ENCODE measurements at regions not wholly inside any gene's neighbourhood (a gene's known extent, or its start where the extent isn't known, plus 50 kb on each side); places are given as distances from the start of the nearest gene placed in this dataset.

DNA sequence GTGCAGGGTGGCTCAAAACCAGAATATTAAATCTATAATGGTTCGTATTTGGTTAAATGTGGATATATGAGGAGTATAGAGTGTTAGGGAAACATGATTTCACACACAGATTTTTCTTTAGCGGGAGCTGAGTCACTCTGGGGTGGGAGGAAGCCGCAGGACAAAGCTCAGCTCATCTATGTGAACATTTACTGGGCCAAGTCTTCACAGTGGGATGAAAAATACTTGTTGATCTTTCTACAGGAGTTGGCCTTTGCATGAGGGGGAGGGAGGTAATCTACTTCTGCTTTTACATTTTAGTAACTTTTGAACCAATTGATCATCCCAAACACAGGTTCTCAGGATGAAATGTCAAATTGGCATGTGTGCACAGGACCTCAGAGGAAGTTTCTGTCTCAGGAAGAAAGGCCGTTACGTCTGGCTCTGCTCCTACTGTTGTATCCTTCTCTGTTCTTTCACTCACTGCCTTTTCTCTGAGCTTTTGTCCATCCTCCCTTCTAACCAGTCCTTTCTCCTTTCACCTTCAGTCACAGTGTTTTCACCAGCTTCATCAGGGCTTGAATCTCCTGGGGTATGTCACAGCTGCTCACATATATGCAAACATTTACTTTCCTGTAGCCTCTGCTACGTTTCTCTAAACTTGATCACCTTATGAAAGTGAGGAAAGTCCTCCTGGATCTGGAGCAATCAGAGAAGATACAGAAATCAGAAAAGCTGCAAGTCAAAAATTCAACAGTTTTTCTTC, 943.3 kb upstream of the FANCL start:
- TF ChIP-seq POLR2AphosphoS5 (IDR thresholded peaks at IDR 0.05; ENCODE audit: low read depth) (no peak), GABPA (IDR thresholded peaks at IDR 0.05; ENCODE audit: low read depth) (no peak)
- TF ChIP-seq, protein P1, sequence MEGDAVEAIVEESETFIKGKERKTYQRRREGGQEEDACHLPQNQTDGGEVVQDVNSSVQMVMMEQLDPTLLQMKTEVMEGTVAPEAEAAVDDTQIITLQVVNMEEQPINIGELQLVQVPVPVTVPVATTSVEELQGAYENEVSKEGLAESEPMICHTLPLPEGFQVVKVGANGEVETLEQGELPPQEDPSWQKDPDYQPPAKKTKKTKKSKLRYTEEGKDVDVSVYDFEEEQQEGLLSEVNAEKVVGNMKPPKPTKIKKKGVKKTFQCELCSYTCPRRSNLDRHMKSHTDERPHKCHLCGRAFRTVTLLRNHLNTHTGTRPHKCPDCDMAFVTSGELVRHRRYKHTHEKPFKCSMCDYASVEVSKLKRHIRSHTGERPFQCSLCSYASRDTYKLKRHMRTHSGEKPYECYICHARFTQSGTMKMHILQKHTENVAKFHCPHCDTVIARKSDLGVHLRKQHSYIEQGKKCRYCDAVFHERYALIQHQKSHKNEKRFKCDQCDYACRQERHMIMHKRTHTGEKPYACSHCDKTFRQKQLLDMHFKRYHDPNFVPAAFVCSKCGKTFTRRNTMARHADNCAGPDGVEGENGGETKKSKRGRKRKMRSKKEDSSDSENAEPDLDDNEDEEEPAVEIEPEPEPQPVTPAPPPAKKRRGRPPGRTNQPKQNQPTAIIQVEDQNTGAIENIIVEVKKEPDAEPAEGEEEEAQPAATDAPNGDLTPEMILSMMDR (IDR thresholded peaks at IDR 0.05; ENCODE audit: insufficient read depth, low read length), result no peak
- DNase-seq (ENCODE audit: low read depth in 1 of 2, low spot score in 1 of 2), result no peak
- H3K27ac ChIP-seq (replicated peaks), result no peak overlapping the region
- H3K4me3 ChIP-seq (replicated peaks; ENCODE audit: insufficient read depth, low read length), result no peak overlapping the region
- no peaks in the 10 kb centered on the region for H3K27me3 ChIP-seq (ENCODE audit: insufficient read depth, poor library complexity, severe bottlenecking)

DNA sequence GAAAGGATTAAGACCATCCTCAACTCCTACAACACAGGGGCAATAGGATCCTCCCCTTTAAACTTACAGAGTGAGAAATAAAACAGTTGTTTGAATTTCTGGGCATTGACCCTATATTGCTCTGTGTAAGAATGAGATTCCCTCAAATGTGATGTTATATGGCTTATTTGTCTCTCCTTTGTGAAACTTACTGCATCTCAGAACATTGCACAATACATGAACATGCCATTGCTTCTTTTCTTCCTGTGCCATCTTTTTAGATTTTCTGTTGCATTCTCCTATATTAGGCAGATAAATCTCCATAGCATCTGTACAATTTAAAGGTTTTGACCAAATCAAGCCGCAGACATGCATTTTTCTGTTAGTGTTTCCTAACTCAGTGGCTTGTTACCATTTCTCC, 941.9 kb upstream of the FANCL start:
- Histone ChIP-seq H3K27ac (replicated peaks) (no peak overlapping the region), H3K4me3 (replicated peaks; ENCODE audit: insufficient read depth, low read length) (no peak overlapping the region), H3K27me3 (ENCODE audit: insufficient read depth, poor library complexity, severe bottlenecking) (no peaks in the 10 kb centered on the region)
- TF ChIP-seq GABPA (IDR thresholded peaks at IDR 0.05; ENCODE audit: low read depth) (no peak), SPI1 (IDR thresholded peaks at IDR 0.05; ENCODE audit: borderline replicate concordance, low read depth) (no peak), REST (IDR thresholded peaks at IDR 0.05; ENCODE audit: insufficient replicate concordance, low read depth) (no peak), POLR2AphosphoS5 (IDR thresholded peaks at IDR 0.05; ENCODE audit: low read depth) (no peak)
- TF ChIP-seq, protein P1 (IDR thresholded peaks at IDR 0.05; ENCODE audit: insufficient read depth, low read length), result no peak
- no peak for DNase-seq (ENCODE audit: low read depth in 1 of 2, low spot score in 1 of 2)

DNA sequence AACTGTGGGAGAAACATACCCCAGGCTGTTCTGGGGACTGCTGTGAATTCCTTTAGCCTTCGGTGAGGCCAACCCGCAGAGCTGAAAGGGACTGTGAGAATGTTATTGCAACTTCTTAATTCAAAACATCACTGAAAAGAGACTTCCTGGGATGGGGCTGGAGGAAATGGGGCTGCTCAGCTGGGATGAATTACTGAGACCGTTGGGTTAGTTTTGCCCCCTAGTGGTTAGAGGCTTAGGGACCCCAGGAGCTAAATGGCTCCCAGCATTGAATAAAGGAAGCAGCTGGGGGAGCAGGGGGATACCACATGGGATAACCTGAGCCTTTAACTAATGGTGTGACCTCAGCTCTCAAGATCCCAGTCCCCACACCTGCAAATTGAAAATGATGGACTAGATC, 941.1 kb upstream of the FANCL start:
- Histone ChIP-seq H3K4me3 (replicated peaks; ENCODE audit: insufficient read depth, low read length) (no peak overlapping the region), H3K27ac (replicated peaks) (no peak overlapping the region), H3K27me3 (ENCODE audit: insufficient read depth, poor library complexity, severe bottlenecking) (no peaks in the 10 kb centered on the region)
- DNase-seq (ENCODE audit: low read depth in 1 of 2, low spot score in 1 of 2), result no peak
- TF ChIP-seq GABPA (IDR thresholded peaks at IDR 0.05; ENCODE audit: low read depth) (no peak), REST (IDR thresholded peaks at IDR 0.05; ENCODE audit: insufficient replicate concordance, low read depth) (no peak), POLR2AphosphoS5 (IDR thresholded peaks at IDR 0.05; ENCODE audit: low read depth) (no peak), SPI1 (IDR thresholded peaks at IDR 0.05; ENCODE audit: borderline replicate concordance, low read depth) (no peak)
- TF ChIP-seq, protein P1 (IDR thresholded peaks at IDR 0.05; ENCODE audit: insufficient read depth, low read length), result no peak

GRCh38 chr2:59181347-59181746, 940.2 kb upstream of the FANCL start:
- no peaks in the 10 kb centered on the region for H3K27me3 ChIP-seq (ENCODE audit: insufficient read depth, poor library complexity, severe bottlenecking)
- no peak for DNase-seq (ENCODE audit: low read depth in 1 of 2, low spot score in 1 of 2)

More at GRCh38 chr2:59181347-59181746, 940.2 kb upstream of the FANCL start:
- TF ChIP-seq GABPA (IDR thresholded peaks at IDR 0.05; ENCODE audit: low read depth) (no peak), SPI1 (IDR thresholded peaks at IDR 0.05; ENCODE audit: borderline replicate concordance, low read depth) (no peak), REST (IDR thresholded peaks at IDR 0.05; ENCODE audit: insufficient replicate concordance, low read depth) (no peak), POLR2AphosphoS5 (IDR thresholded peaks at IDR 0.05; ENCODE audit: low read depth) (no peak)
- TF ChIP-seq, protein P1 (IDR thresholded peaks at IDR 0.05; ENCODE audit: insufficient read depth, low read length), result no peak
- no peak overlapping the region for H3K4me3 ChIP-seq (replicated peaks; ENCODE audit: insufficient read depth, low read length)
- H3K27ac ChIP-seq (replicated peaks), result no peak overlapping the region

Data from HL-60 (cell line).